ENCODE measurements at regions not wholly inside any gene's neighbourhood (a gene's known extent, or its start where the extent isn't known, plus 50 kb on each side); places are given as distances from the start of the nearest gene placed in this dataset. TPM values are rescaled to one million over a fixed set of nuclear protein-coding genes. Genes with fewer than 3 reads are reported as not detected.

- Histone ChIP-seq H2AFZ (ENCODE audit: insufficient read depth, low read depth, low read length, poor library complexity, severe bottlenecking) (no peak overlapping the region), H3K27me3 (ENCODE audit: control insufficient read depth in 2 of 2, insufficient read depth in 2 of 2, low read length in 2 of 2) (no peaks in the 10 kb centered on the region), H3K79me2 (ENCODE audit: insufficient read depth, low read length) (no peaks in the 10 kb centered on the region), H3K9ac (ENCODE audit: insufficient read depth, low read length, poor library complexity, severe bottlenecking) (no peak overlapping the region), H3K4me3 (replicated peaks in 1 of 3; ENCODE audit: low read depth in 2 of 3, low read length in 3 of 3) (no peak overlapping the region), H3K4me1 (ENCODE audit: control insufficient read depth in 1 of 2, insufficient read depth in 2 of 2, low read length in 2 of 2) (no peaks in the 10 kb centered on the region), H3K27ac (ENCODE audit: low read depth in 1 of 2, low read length in 2 of 2) (no peak overlapping the region), H3K4me2 (replicated peaks; ENCODE audit: extremely low read depth, low read length, poor library complexity, severe bottlenecking) (no peak overlapping the region), H4K20me1 (ENCODE audit: insufficient read depth, low read length) (no peaks in the 10 kb centered on the region), H3K36me3 (replicated peaks in 1 of 2; ENCODE audit: control insufficient read depth in 1 of 2, insufficient read depth in 2 of 2, low read length in 2 of 2) (no peaks in the 10 kb centered on the region), H3K9me3 (replicated peaks in 1 of 2; ENCODE audit: control insufficient read depth in 1 of 2, insufficient read depth in 1 of 2, low read length in 2 of 2) (peaks cover 0 to 12% of the 10 kb centered on the region in 2 donors)
- no peak overlapping the region for H3K4me3 Mint-ChIP-seq
- WGBS (ENCODE audit: insufficient coverage), result 100% methylated on average over 2 of the region's 3 CpGs
- no peak for DNase-seq
- H3K27me3 Mint-ChIP-seq (ENCODE audit: low read depth in 3 of 3), result no peaks in the 10 kb centered on the region
- no peaks in the 10 kb centered on the region for H3K4me1 Mint-ChIP-seq
- H3K27ac Mint-ChIP-seq, result no peak overlapping the region
- intact Hi-C loops (cut with micrococcal nuclease), result no loop called here
- peaks cover 0 to 8% (median 5%) of the 10 kb centered on the region in 7 donors for H3K9me3 Mint-ChIP-seq
- H3K36me3 Mint-ChIP-seq, result no peaks in the 10 kb centered on the region
- TF ChIP-seq CTCF (IDR thresholded peaks at IDR 0.05), result no peak
Observed at GRCh38 chr3:20236603-20237002, 50.6 kb upstream of the SGO1 start.

Small RNA genes lying in the stretch of these regions (small RNA-seq; reads per million reads assigned to genes)
- gene RNU6-815P (ENCODE audit: insufficient read length, low read depth), result not detected
- gene RNU6-822P (ENCODE audit: insufficient read length, low read depth), result not detected

Data from CD14-positive monocyte (primary cell).